ENCODE measurements at regions not wholly inside any gene's neighbourhood (a gene's known extent, or its start where the extent isn't known, plus 50 kb on each side); places are given as distances from the start of the nearest gene placed in this dataset.
A peak's percentile ranks its signal among the peaks of the same experiment; 100 is the strongest.

DNA sequence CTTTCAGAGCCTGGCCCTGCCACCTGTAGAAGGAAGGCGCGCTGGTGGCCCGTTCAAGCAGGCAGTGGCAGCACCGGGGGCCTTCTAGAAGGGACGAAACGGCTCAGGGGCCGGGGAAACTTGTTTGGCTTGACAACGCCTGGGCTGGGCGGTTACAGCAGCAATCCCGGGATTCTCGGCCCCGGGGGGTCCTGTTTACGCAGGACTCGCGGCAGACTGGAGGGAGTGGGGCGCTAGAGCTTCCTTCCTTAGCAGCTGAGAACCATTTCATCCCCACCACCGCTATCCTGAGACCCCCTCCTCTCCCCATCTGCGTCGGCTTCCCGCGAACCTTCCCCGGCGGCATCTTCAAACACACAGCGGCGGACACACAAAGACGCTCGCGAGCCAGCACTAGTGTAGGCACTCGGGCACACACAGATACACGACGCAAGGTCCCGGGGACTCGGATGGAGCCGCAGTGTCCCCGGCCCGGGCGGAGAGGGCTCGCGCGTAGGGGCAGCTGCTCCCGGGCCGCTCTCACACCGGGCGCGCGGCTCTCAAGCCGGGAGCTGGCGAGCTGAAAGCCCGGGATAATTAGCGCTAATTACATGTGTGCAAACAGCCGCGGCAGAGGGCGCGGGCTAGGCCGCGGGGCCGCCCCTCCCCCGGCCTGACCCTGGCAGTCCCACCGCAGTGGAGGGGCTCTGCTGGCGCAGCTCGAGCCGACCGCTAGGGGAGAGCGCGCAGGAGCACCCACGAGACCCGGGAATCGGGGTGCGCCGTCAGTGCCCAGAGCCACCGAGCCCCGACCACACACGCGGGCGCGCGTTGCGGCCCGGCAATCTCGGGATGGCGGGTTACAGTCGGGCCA is 271.4 kb downstream of the FOXD2 start:
- DNase-seq: peak; percentile 57

DNA sequence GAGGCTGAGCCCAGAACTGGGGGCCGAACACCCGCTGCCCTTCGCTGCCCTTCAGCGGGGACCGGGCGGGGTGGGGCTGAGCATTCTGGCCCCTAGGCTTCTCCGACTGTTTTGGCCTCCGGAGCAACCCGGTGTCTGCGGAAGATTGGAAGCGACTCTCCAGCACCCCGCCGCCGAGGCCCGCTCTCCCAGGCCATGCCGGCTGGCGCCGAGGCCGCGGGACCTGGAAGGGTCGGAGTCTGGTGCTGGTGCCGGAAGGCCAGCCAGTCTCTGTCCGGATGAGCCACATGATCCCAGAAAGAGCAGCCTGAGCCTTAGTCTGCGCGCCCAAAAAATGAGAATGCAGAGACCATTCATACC is 272.0 kb downstream of the FOXD2 start:
- DNase-seq: no peak

DNA sequence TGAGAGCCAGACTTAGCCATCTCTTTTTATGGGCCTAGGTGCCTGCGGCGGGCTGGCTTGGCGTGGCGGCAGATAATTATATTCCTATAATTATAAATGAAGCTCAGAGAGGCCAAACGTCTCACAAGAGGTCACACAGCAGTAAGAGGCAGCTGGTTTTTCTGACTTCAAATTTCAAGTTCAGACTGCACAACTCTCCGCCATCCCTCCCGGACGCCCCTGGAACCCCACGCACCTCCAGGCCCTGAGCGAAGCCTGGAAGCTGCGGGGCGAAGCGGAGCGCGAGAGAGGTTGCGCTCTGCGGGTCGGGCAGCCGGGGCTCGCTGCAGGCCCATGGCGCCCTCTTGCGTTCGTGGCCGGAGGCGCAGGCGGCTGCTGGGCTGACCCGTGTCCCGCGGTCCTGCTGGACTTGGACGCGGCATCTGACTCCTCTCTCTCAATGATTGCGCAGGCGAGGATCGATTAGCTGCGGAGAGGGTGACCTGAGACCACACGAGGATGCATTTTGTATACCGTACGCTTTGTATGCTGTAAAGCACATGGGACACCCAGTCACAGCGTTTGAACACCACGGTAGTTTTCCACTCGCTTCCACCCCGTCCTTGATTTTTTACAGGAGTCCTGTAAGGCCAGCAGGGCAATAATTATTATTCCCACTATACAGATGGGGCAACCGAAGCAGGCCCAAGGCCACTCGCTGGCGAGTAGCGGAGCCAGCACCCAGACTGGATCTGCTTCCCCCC is 272.7 kb downstream of the FOXD2 start:
- peak; percentile 28 for DNase-seq

Measured in NCI-H2171 (cell line).